Sigmoid colon (tissue), 6 donors: ENCODE measurements at regions not wholly inside any gene's neighbourhood (a gene's known extent, or its start where the extent isn't known, plus 50 kb on each side); places are given as distances from the start of the nearest gene placed in this dataset.

Experiments
- DNase-seq: peaks from one replicate; pipeline ENCODE4 v3.0.0-alpha.2; 2019
- H3K27ac ChIP-seq, 4 donors: fragments of 200-600 bp; sonication (generic); one replicate each; pipeline ENCODE4 v1.5.1; 2016 to 2019; ENCODE audit warnings: mild to moderate bottlenecking in 1 of 4
- H3K27me3 ChIP-seq, 3 donors: fragments of 200-600 bp; sonication (generic); one replicate each; pipeline ENCODE4 v1.5.1; 2019; ENCODE audit warnings: mild to moderate bottlenecking in 1 of 3
- H3K36me3 ChIP-seq, 4 donors: fragments of 200-600 bp; sonication (generic); one replicate each; pipeline ENCODE4 v1.5.1; 2016 to 2019
- H3K4me1 ChIP-seq, 4 donors: fragments of 200-600 bp; sonication (generic); one replicate each; pipeline ENCODE4 v1.5.1; 2017 to 2019
- H3K4me3 ChIP-seq, 4 donors: fragments of 200-600 bp; sonication (generic); one replicate each; pipeline ENCODE4 v1.5.1; 2017 to 2019; ENCODE audit warnings: mild to moderate bottlenecking in 2 of 4, moderate library complexity in 1 of 4
- H3K9me3 ChIP-seq, 4 donors: fragments of 200-600 bp in 3 of 4; sonication (generic) in 3 of 4; one replicate each; pipeline versions ENCODE4 v1.5.1 to v1.6.1; 2013 to 2019
- EP300 ChIP-seq, 4 donors: sonication (generic); formaldehyde crosslinking; IDR thresholded peaks; one replicate each; pipeline ENCODE4 v1.6.1; 2017; ENCODE audit warnings: antibody characterized with exemption in 4 of 4
- POLR2A ChIP-seq, 2 donors: fragments of 450-650 bp; IDR thresholded peaks; one replicate each; pipeline ENCODE4 v1.6.1; 2016; ENCODE audit warnings: antibody characterized with exemption in 2 of 2, mild to moderate bottlenecking in 2 of 2, moderate library complexity in 2 of 2
- POLR2AphosphoS5 ChIP-seq, 4 donors: sonication (generic); formaldehyde crosslinking; IDR thresholded peaks; one replicate each; pipeline ENCODE4 v1.6.1; 2017; ENCODE audit warnings: antibody characterized with exemption in 4 of 4
- WGBS, 2 donors: extraction: QIAGEN DNeasy Blood & Tissue Kit; methylation state at CpG; one replicate each; pipeline ENCODE4 v1.1.7; 2013; 5-methylcytosine and 5-hydroxymethylcytosine counted together
- intact Hi-C: fragments of 100-400 bp; cut with DNase I; formaldehyde crosslinking; loops from one replicate; pipeline ENCODE4 v1.15.1; 2023
- TF ChIP-seq, protein P1 (sequence below), 4 experiments: fragments of 450-650 bp in 3 of 4; fragments of 200-600 bp in 1 of 4; IDR thresholded peaks; one replicate each; pipeline ENCODE4 v1.5.1; 2016 to 2019; ENCODE audit warnings: antibody characterized with exemption in 4 of 4, mild to moderate bottlenecking in 3 of 4, moderate library complexity in 2 of 4
- donor health status: healthy with polysubstance abuse.
- donor health status: healthy.

DNA sequence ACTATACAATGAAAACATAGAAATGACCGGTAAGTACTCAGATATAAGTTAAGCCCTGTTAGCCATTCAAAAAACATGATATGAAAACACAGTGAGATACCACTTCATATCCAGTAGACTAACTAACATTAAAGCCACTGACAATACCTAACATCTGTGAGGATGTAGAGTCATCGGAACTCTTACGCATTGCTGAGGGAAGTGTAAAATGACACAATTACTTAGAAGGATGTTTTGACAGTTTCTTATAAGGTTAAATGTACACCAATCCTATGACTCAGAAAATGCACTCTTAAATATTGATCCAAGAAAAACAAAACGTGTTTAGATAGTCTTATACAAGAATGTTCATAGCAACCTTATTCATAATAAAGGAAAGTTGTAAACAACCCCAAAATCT, 782.9 kb downstream of the BCL11B start:
- Histone ChIP-seq H3K36me3 (no peaks in the 10 kb centered on the region), H3K27ac (no peak overlapping the region), H3K9me3 (no peaks in the 10 kb centered on the region), H3K4me3 (no peak overlapping the region), H3K4me1 (no peaks in the 10 kb centered on the region), H3K27me3 (no peaks in the 10 kb centered on the region)
- TF ChIP-seq POLR2A (IDR thresholded peaks at IDR 0.05), result no peak
- no peak for DNase-seq
- intact Hi-C loops, result no loop called here
- 71 to 85% methylated on average over 4 of the region's 4 CpGs for WGBS, 2 donors

- 86 to 88% methylated on average over 5 of the region's 5 CpGs for WGBS, 2 donors
- Histone ChIP-seq H3K27me3 (no peaks in the 10 kb centered on the region), H3K36me3 (no peaks in the 10 kb centered on the region), H3K9me3 (no peaks in the 10 kb centered on the region), H3K4me3 (no peak overlapping the region), H3K27ac (no peak overlapping the region), H3K4me1 (no peaks in the 10 kb centered on the region)
- TF ChIP-seq POLR2AphosphoS5 (IDR thresholded peaks at IDR 0.05), result no peak
- TF ChIP-seq POLR2A (IDR thresholded peaks at IDR 0.05), result no peak
- no peak for TF ChIP-seq EP300 (IDR thresholded peaks at IDR 0.05)
- TF ChIP-seq, protein P1, sequence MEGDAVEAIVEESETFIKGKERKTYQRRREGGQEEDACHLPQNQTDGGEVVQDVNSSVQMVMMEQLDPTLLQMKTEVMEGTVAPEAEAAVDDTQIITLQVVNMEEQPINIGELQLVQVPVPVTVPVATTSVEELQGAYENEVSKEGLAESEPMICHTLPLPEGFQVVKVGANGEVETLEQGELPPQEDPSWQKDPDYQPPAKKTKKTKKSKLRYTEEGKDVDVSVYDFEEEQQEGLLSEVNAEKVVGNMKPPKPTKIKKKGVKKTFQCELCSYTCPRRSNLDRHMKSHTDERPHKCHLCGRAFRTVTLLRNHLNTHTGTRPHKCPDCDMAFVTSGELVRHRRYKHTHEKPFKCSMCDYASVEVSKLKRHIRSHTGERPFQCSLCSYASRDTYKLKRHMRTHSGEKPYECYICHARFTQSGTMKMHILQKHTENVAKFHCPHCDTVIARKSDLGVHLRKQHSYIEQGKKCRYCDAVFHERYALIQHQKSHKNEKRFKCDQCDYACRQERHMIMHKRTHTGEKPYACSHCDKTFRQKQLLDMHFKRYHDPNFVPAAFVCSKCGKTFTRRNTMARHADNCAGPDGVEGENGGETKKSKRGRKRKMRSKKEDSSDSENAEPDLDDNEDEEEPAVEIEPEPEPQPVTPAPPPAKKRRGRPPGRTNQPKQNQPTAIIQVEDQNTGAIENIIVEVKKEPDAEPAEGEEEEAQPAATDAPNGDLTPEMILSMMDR (IDR thresholded peaks at IDR 0.05), result no peak
- intact Hi-C loops, result no loop called here
- DNase-seq, result no peak
These were observed 777.4 kb downstream of the BCL11B start for GRCh38 chr14:98494582-98494981.

DNA sequence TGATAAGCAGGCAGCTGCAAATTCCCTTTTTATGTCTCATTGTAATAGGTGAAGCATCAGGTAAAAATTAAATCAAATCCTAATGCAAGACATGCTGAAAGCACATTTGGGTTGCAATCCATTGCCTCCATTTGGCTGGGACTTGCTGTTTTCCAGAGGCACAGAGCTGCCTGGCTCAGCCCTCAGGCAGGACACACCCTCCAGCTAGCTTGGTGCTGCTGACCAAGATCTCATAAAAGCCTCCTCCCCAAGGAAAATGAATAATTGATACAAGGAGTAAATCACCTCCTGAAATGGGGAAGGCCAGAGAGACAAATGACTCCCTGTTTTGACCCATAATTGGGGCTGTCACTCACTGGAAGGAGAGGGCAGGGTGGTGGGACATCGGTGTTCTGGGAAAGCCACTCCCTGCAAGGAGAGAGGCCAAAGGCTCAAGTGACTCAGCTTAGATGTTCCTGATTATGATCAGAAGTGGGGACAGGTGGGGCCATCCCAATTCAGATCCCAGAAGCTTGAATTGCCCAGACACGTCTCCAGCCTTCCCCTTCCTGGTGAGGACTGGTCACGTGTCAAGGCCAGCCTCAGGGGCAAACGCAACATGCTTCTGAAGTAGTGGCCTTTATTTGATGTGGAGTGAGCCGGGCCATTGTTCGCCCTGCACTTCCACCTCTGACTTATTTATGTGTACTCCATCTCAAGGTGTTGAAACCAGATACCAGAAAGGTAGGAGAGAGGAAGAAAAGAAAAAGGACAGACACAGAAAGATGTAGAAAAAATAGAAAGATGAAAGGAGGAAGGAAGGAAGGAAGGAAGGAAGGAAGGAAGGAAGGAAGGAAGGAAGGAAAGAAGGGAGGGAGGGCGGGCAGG, 773.7 kb downstream of the BCL11B start:
- intact Hi-C loops, result no loop called here
- WGBS, 2 donors, result 50 to 80% methylated on average over 7 of the region's 7 CpGs
- Histone ChIP-seq H3K4me3 (no peak overlapping the region), H3K36me3 (no peaks in the 10 kb centered on the region), H3K27me3 (no peaks in the 10 kb centered on the region), H3K4me1 (no peaks in the 10 kb centered on the region), H3K27ac (no peak overlapping the region), H3K9me3 (no peaks in the 10 kb centered on the region)
- TF ChIP-seq EP300 (IDR thresholded peaks at IDR 0.05) (no peak), POLR2A (IDR thresholded peaks at IDR 0.05) (no peak)
- TF ChIP-seq, protein P1 (IDR thresholded peaks at IDR 0.05), result no peak
- DNase-seq, result no peak

DNA sequence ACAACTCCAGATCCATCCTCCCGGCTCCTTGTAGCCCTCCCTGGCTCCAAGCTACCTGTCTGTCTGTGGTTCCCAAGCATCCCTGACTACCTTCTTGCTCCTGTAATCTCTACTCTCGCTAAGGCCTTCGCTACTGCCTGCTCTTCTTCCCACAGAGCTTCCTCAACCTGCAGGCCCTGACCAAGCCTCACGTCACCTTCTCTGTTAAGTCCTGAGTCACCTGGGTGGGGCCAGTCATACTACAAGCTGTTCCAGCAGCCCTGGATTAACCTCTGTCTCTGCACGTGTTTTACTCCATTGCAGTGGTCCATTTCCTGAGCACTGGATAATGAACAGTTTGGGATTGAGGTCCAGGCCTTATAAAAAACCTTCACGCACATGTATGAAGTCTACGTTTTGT, 770.7 kb downstream of the BCL11B start:
- TF ChIP-seq POLR2A (IDR thresholded peaks at IDR 0.05) (no peak), EP300 (IDR thresholded peaks at IDR 0.05) (no peak), POLR2AphosphoS5 (IDR thresholded peaks at IDR 0.05) (no peak)
- TF ChIP-seq, protein P1 (IDR thresholded peaks at IDR 0.05), result no peak
- Histone ChIP-seq H3K36me3 (no peaks in the 10 kb centered on the region), H3K4me1 (no peaks in the 10 kb centered on the region), H3K9me3 (no peaks in the 10 kb centered on the region), H3K4me3 (no peak overlapping the region), H3K27me3 (no peaks in the 10 kb centered on the region), H3K27ac (no peak overlapping the region)
- no peak for DNase-seq
- 82 to 93% methylated on average over 7 of the region's 7 CpGs for WGBS, 2 donors
- intact Hi-C loops, result no loop called here

GRCh38 chr14:98501836-98502235, 770.2 kb downstream of the BCL11B start:
- intact Hi-C loops, result no loop called here
- H3K4me3 ChIP-seq, result no peak overlapping the region
- DNase-seq, result no peak
- no peaks in the 10 kb centered on the region for H3K36me3 ChIP-seq
- no peaks in the 10 kb centered on the region for H3K9me3 ChIP-seq
- TF ChIP-seq, protein P1 (IDR thresholded peaks at IDR 0.05), result no peak
- TF ChIP-seq EP300 (IDR thresholded peaks at IDR 0.05), result no peak
- no peak for TF ChIP-seq POLR2AphosphoS5 (IDR thresholded peaks at IDR 0.05)
- no peak for TF ChIP-seq POLR2A (IDR thresholded peaks at IDR 0.05)
- no peaks in the 10 kb centered on the region for H3K27me3 ChIP-seq
- no peaks in the 10 kb centered on the region for H3K4me1 ChIP-seq
- 89 to 92% methylated on average over 4 of the region's 4 CpGs for WGBS, 2 donors
- H3K27ac ChIP-seq, result no peak overlapping the region
